Stomach (tissue), 4 donors: ENCODE measurements at regions not wholly inside any gene's neighbourhood (a gene's known extent, or its start where the extent isn't known, plus 50 kb on each side); places are given as distances from the start of the nearest gene placed in this dataset.

Experiments
- POLR2A ChIP-seq, 4 donors: fragments of 450-650 bp; IDR thresholded peaks; one replicate each; pipeline ENCODE4 v1.6.1; 2016; ENCODE audit warnings: antibody characterized with exemption in 4 of 4, control low read depth in 2 of 4, mild to moderate bottlenecking in 1 of 4, moderate library complexity in 1 of 4
- POLR2AphosphoS5 ChIP-seq, 3 donors: sonication (generic); formaldehyde crosslinking; IDR thresholded peaks; one replicate each; pipeline ENCODE4 v1.6.1; 2016; ENCODE audit warnings: antibody characterized with exemption in 3 of 3
- TF ChIP-seq, protein P1 (sequence below), 7 experiments: fragments of 450-650 bp in 4 of 7; fragments of 200-600 bp in 3 of 7; sonication (generic) in 3 of 7; IDR thresholded peaks; one replicate each; pipeline ENCODE4 v1.5.1; 2016 to 2019; ENCODE audit warnings: antibody characterized with exemption in 7 of 7, control low read depth in 2 of 7, mild to moderate bottlenecking in 1 of 7

DNA sequence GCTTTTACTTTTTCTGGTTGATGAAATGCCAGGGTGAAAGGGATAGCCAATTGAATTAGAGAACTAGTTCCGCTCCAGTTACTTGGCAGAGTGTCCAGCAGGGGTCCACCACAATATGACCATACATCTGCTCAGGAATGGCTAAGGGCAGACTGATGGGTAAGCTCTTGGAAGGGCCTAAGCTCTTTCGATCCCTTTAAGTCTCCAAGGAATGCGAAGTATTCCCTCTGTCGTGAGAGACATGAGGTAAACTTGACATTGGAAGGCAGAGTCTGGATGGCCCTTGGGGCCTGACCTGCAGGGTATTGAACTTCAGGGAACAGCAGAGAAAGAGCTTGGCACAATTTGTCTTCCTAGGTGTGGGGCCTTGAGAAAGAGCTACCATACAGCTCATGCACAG is 805.8 kb downstream of the PLOD2 start:
- TF ChIP-seq, protein P1, sequence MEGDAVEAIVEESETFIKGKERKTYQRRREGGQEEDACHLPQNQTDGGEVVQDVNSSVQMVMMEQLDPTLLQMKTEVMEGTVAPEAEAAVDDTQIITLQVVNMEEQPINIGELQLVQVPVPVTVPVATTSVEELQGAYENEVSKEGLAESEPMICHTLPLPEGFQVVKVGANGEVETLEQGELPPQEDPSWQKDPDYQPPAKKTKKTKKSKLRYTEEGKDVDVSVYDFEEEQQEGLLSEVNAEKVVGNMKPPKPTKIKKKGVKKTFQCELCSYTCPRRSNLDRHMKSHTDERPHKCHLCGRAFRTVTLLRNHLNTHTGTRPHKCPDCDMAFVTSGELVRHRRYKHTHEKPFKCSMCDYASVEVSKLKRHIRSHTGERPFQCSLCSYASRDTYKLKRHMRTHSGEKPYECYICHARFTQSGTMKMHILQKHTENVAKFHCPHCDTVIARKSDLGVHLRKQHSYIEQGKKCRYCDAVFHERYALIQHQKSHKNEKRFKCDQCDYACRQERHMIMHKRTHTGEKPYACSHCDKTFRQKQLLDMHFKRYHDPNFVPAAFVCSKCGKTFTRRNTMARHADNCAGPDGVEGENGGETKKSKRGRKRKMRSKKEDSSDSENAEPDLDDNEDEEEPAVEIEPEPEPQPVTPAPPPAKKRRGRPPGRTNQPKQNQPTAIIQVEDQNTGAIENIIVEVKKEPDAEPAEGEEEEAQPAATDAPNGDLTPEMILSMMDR (IDR thresholded peaks at IDR 0.05) = no peak
- no peak for TF ChIP-seq POLR2AphosphoS5 (IDR thresholded peaks at IDR 0.05)
- TF ChIP-seq POLR2A (IDR thresholded peaks at IDR 0.05) = no peak
